Loucy (cell line): ENCODE measurements at regions not wholly inside any gene's neighbourhood (a gene's known extent, or its start where the extent isn't known, plus 50 kb on each side); places are given as distances from the start of the nearest gene placed in this dataset.

ENCODE experiments used
- H2AFZ ChIP-seq: fragments of 200-600 bp; sonication (generic); 2 replicates; pipeline ENCODE4 v1.6.0; 2016; ENCODE audit warnings: antibody characterized with exemption, mild to moderate bottlenecking, low read length, moderate library complexity
- H3F3A ChIP-seq: fragments of 200-600 bp; 2 replicates; pipeline ENCODE4 v1.6.0; 2016; ENCODE audit warnings: antibody characterized with exemption, low read depth, mild to moderate bottlenecking
- H3K27me3 ChIP-seq: fragments of 200-600 bp; sonication (generic); 2 replicates; pipeline ENCODE4 v1.6.1; 2014; ENCODE audit warnings: low read length, mild to moderate bottlenecking; ENCODE audit not compliant: insufficient read depth, poor library complexity, severe bottlenecking
- H3K36me3 ChIP-seq: fragments of 200-600 bp; sonication (generic); 2 replicates; pipeline ENCODE4 v1.6.1; 2016; ENCODE audit warnings: low read length; ENCODE audit not compliant: insufficient read depth
- H3K4me1 ChIP-seq: fragments of 200-600 bp; sonication (generic); 2 replicates; pipeline ENCODE4 v1.5.1; 2014; ENCODE audit warnings: low read length, mild to moderate bottlenecking; ENCODE audit not compliant: insufficient read depth, poor library complexity, severe bottlenecking
- H3K4me2 ChIP-seq: fragments of 200-600 bp; sonication (generic); 2 replicates; pipeline ENCODE4 v1.6.0; 2014; ENCODE audit warnings: antibody characterized with exemption, low read length, low read depth, mild to moderate bottlenecking; ENCODE audit not compliant: poor library complexity, severe bottlenecking
- H3K4me3 ChIP-seq: fragments of 200-600 bp; sonication (generic); 2 replicates; pipeline ENCODE4 v1.5.1; 2014; ENCODE audit warnings: low read length, mild to moderate bottlenecking, mixed read lengths; ENCODE audit not compliant: poor library complexity, severe bottlenecking
- H3K79me2 ChIP-seq: fragments of 200-600 bp; sonication (generic); 2 replicates; pipeline ENCODE4 v1.6.1; 2014; ENCODE audit warnings: low read length; ENCODE audit not compliant: insufficient read depth
- H3K9ac ChIP-seq: fragments of 200-600 bp; sonication (generic); 2 replicates; pipeline ENCODE4 v1.6.0; 2014; ENCODE audit warnings: mild to moderate bottlenecking, low read depth, low read length, moderate library complexity; ENCODE audit not compliant: poor library complexity, severe bottlenecking
- H3K9me2 ChIP-seq: fragments of 200-600 bp; sonication (generic); replicated peaks from 2 replicates; pipeline ENCODE4 v1.6.1; 2016; ENCODE audit warnings: low read depth, low read length, mixed read lengths
- H3K9me3 ChIP-seq: fragments of 200-600 bp; sonication (generic); 2 replicates; pipeline ENCODE4 v1.6.1; 2014; ENCODE audit warnings: mild to moderate bottlenecking, antibody characterized with exemption, low read length, low read depth; ENCODE audit not compliant: insufficient read depth
- H4K20me1 ChIP-seq: fragments of 200-600 bp; sonication (generic); 2 replicates; pipeline ENCODE4 v1.6.0; 2014; ENCODE audit warnings: antibody characterized with exemption, low read length, mild to moderate bottlenecking; ENCODE audit not compliant: insufficient read depth, poor library complexity, severe bottlenecking
- EZH2phosphoT487 ChIP-seq: fragments of 200-600 bp; IDR thresholded peaks from 2 replicates; pipeline ENCODE4 v1.6.1; 2018; ENCODE audit warnings: antibody characterized with exemption, mild to moderate bottlenecking, moderate library complexity, borderline replicate concordance
- TF ChIP-seq, protein P1 (sequence below): fragments of 200-600 bp; sonication (generic); conservative IDR thresholded peaks from 2 replicates; pipeline ENCODE4 v1.5.1; 2014; ENCODE audit warnings: mild to moderate bottlenecking, antibody characterized with exemption, low read length

DNA sequence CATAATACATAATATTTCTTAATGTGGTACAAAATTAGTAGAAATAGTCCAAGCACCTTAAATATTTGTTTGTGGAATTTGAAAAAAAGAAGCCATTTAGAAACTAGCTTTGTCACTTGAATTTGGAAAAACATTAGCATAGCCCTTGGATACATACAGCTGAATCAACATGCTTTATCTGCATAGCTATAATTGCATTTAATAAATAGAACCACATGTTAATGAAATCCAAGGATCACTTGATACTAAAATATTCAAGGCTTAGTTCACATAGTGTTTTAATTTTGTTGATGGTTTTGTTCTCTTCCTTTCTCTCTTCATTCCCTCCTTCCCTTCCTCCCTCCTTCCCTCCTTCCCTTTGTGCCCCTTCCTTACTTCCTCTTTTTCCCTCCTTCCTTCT, 169.4 kb upstream of the NRXN1 start:
- H3F3A ChIP-seq: no peaks in the 10 kb centered on the region
- H3K4me2 ChIP-seq: no peak overlapping the region
- H3K4me1 ChIP-seq: no peaks in the 10 kb centered on the region
- TF ChIP-seq EZH2phosphoT487: no peak
- TF ChIP-seq, protein P1, sequence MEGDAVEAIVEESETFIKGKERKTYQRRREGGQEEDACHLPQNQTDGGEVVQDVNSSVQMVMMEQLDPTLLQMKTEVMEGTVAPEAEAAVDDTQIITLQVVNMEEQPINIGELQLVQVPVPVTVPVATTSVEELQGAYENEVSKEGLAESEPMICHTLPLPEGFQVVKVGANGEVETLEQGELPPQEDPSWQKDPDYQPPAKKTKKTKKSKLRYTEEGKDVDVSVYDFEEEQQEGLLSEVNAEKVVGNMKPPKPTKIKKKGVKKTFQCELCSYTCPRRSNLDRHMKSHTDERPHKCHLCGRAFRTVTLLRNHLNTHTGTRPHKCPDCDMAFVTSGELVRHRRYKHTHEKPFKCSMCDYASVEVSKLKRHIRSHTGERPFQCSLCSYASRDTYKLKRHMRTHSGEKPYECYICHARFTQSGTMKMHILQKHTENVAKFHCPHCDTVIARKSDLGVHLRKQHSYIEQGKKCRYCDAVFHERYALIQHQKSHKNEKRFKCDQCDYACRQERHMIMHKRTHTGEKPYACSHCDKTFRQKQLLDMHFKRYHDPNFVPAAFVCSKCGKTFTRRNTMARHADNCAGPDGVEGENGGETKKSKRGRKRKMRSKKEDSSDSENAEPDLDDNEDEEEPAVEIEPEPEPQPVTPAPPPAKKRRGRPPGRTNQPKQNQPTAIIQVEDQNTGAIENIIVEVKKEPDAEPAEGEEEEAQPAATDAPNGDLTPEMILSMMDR: no peak
- H3K36me3 ChIP-seq: no peaks in the 10 kb centered on the region
- H3K4me3 ChIP-seq: no peak overlapping the region
- no peak overlapping the region for H2AFZ ChIP-seq
- no peaks in the 10 kb centered on the region for H3K27me3 ChIP-seq
- H3K9me3 ChIP-seq: no peaks in the 10 kb centered on the region
- no peaks in the 10 kb centered on the region for H3K9me2 ChIP-seq
- no peaks in the 10 kb centered on the region for H4K20me1 ChIP-seq
- H3K79me2 ChIP-seq: no peaks in the 10 kb centered on the region
- no peak overlapping the region for H3K9ac ChIP-seq

GRCh38 chr2:51194656-51195055, 162.7 kb upstream of the NRXN1 start:
- no peaks in the 10 kb centered on the region for H3K79me2 ChIP-seq
- H3K9me2 ChIP-seq: no peaks in the 10 kb centered on the region
- no peak for TF ChIP-seq EZH2phosphoT487
- TF ChIP-seq, protein P1: no peak
- no peaks in the 10 kb centered on the region for H4K20me1 ChIP-seq
- no peaks in the 10 kb centered on the region for H3K27me3 ChIP-seq
- H3K9me3 ChIP-seq: peaks cover 3% of the 10 kb centered on the region; the same call in 1 of the 2 replicates
- H3K4me1 ChIP-seq: no peaks in the 10 kb centered on the region
- no peak overlapping the region for H3K9ac ChIP-seq
- no peaks in the 10 kb centered on the region for H3F3A ChIP-seq
- no peak overlapping the region for H3K4me3 ChIP-seq
- H3K36me3 ChIP-seq: no peaks in the 10 kb centered on the region
- H3K4me2 ChIP-seq: no peak overlapping the region
- H2AFZ ChIP-seq: no peak overlapping the region

DNA sequence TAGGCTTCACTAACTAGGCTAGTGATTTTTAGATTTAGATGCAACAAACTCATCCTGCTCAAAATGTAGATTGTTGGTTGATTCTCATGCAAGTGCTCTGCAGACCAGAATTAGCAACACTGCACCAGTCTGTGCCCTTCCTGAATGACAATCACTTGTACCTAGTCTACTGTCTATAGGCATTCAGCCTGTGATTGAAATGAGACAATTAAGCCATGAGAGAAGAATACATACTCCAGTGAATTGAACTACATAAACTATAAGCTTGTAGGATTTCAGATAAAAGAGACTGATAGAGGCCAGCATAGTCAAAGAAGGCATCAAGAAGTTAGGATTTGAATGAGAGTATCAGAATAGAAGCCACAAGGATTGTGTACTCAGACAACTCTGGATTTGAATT, 138.3 kb upstream of the NRXN1 start:
- Histone ChIP-seq H3K9me2 (no peaks in the 10 kb centered on the region), H3K9me3 (no peaks in the 10 kb centered on the region), H4K20me1 (no peaks in the 10 kb centered on the region), H3K4me2 (no peak overlapping the region), H3K9ac (no peak overlapping the region), H3K27me3 (no peaks in the 10 kb centered on the region), H2AFZ (no peak overlapping the region), H3K79me2 (no peaks in the 10 kb centered on the region), H3K36me3 (no peaks in the 10 kb centered on the region), H3K4me1 (peaks cover 11% of the 10 kb centered on the region), H3K4me3 (no peak overlapping the region), H3F3A (no peaks in the 10 kb centered on the region)
- TF ChIP-seq, protein P1: no peak
- no peak for TF ChIP-seq EZH2phosphoT487
